ENCODE measurements at regions not wholly inside any gene's neighbourhood (a gene's known extent, or its start where the extent isn't known, plus 50 kb on each side); places are given as distances from the start of the nearest gene placed in this dataset.

DNA sequence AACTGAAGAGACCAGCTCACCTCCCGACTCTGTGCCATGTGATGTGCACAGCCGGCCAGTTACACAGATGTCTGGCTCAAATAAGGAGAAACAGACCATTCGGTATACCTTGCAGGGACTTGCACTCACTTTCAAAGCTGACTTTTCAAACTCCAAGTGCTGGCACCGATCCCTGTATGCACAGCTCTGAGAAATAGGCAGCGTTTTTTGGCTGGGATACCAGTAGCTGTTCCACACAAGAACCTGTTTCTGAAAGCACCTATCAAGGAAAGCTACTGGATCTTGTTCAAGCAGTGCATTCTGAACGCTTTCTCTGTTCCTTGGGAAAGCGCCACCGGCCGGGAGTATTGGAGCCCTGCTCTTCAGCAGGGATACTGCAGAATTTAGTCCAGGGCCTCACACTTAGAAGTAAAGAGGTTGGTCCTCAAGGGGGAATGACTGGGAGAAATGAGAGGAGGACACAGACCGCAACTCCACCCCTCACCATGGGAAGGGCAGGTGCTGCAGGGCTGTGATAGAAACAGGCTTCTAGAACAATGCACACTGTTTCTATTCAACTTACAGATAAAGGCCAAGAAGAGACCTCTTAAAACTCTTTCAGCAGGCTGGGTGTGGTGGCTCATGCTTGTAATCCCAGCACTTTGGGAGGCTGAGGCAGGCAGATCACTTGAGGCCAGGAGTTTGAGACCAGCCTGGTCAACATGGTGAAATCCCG, 53.6 kb upstream of the PABPC3 start:
- TF ChIP-seq, protein P1, sequence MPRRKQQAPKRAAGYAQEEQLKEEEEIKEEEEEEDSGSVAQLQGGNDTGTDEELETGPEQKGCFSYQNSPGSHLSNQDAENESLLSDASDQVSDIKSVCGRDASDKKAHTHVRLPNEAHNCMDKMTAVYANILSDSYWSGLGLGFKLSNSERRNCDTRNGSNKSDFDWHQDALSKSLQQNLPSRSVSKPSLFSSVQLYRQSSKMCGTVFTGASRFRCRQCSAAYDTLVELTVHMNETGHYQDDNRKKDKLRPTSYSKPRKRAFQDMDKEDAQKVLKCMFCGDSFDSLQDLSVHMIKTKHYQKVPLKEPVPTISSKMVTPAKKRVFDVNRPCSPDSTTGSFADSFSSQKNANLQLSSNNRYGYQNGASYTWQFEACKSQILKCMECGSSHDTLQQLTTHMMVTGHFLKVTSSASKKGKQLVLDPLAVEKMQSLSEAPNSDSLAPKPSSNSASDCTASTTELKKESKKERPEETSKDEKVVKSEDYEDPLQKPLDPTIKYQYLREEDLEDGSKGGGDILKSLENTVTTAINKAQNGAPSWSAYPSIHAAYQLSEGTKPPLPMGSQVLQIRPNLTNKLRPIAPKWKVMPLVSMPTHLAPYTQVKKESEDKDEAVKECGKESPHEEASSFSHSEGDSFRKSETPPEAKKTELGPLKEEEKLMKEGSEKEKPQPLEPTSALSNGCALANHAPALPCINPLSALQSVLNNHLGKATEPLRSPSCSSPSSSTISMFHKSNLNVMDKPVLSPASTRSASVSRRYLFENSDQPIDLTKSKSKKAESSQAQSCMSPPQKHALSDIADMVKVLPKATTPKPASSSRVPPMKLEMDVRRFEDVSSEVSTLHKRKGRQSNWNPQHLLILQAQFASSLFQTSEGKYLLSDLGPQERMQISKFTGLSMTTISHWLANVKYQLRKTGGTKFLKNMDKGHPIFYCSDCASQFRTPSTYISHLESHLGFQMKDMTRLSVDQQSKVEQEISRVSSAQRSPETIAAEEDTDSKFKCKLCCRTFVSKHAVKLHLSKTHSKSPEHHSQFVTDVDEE (CRISPR knock-in tag; IDR thresholded peaks at IDR 0.05): no peak
- TF ChIP-seq, protein P2, sequence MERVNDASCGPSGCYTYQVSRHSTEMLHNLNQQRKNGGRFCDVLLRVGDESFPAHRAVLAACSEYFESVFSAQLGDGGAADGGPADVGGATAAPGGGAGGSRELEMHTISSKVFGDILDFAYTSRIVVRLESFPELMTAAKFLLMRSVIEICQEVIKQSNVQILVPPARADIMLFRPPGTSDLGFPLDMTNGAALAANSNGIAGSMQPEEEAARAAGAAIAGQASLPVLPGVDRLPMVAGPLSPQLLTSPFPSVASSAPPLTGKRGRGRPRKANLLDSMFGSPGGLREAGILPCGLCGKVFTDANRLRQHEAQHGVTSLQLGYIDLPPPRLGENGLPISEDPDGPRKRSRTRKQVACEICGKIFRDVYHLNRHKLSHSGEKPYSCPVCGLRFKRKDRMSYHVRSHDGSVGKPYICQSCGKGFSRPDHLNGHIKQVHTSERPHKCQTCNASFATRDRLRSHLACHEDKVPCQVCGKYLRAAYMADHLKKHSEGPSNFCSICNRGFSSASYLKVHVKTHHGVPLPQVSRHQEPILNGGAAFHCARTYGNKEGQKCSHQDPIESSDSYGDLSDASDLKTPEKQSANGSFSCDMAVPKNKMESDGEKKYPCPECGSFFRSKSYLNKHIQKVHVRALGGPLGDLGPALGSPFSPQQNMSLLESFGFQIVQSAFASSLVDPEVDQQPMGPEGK (CRISPR knock-in tag; IDR thresholded peaks at IDR 0.05; ENCODE audit: borderline replicate concordance): no peak
- TF ChIP-seq ZFP30 (CRISPR knock-in tag; IDR thresholded peaks at IDR 0.05): no peak
- no peak for TF ChIP-seq ZC3H10 (CRISPR knock-in tag; IDR thresholded peaks at IDR 0.05)
- TF ChIP-seq RARB (CRISPR knock-in tag; IDR thresholded peaks at IDR 0.05): no peak
- no peak for TF ChIP-seq ZNF70 (CRISPR knock-in tag; IDR thresholded peaks at IDR 0.05)
- TF ChIP-seq ZFP3 (CRISPR knock-in tag; IDR thresholded peaks at IDR 0.05): no peak
- TF ChIP-seq GLIS3 (CRISPR knock-in tag; IDR thresholded peaks at IDR 0.05): no peak
- TF ChIP-seq ARNTL (CRISPR knock-in tag; IDR thresholded peaks at IDR 0.05; ENCODE audit: borderline replicate concordance, low read depth): no peak

All from SK-N-SH treated with all-trans-retinoic acid at 6 μM for 48 hours (cell line).